Astrocyte of the hippocampus (primary cell): ENCODE measurements at regions not wholly inside any gene's neighbourhood (a gene's known extent, or its start where the extent isn't known, plus 50 kb on each side); places are given as distances from the start of the nearest gene placed in this dataset.
A peak's percentile ranks its signal among the peaks of the same experiment; 100 is the strongest.
"Not testable (repeated sequence)": the region's sequence is repeated elsewhere in the genome, so short reads cannot be mapped to it uniquely, and the experiment has no call there.

Source experiments
- DNase-seq: peaks from one replicate; pipeline ENCODE4 v3.0.0; 2011; ENCODE audit warnings: low read depth, low spot score

GRCh38 chr6:112459758-112460304 is 112.7 kb downstream of the RFPL4B start:
- DNase-seq, result no peak

- no peak for DNase-seq
Measured at GRCh38 chr6:112464901-112465665, 118.0 kb downstream of the RFPL4B start.

- DNase-seq, result peak; percentile 52
Measured at GRCh38 chr6:112466373-112467151, 119.4 kb downstream of the RFPL4B start.

GRCh38 chr6:112468359-112468758 is 121.2 kb downstream of the RFPL4B start:
- peak; percentile 51 for DNase-seq

- DNase-seq, result no peak
Measured at GRCh38 chr6:112469306-112469705, 122.2 kb downstream of the RFPL4B start.

- no peak for DNase-seq
Measured at GRCh38 chr6:112470376-112470775, 123.2 kb downstream of the RFPL4B start.

GRCh38 chr6:112470950-112471349 is 123.8 kb downstream of the RFPL4B start:
- no peak for DNase-seq

GRCh38 chr6:112475083-112475482 is 128.0 kb downstream of the RFPL4B start:
- peak; percentile 35 for DNase-seq

- no peak for DNase-seq
Measured at GRCh38 chr6:112477125-112477524, 130.0 kb downstream of the RFPL4B start.

- DNase-seq, result no peak
Measured at GRCh38 chr6:112478036-112478435, 130.9 kb downstream of the RFPL4B start.

GRCh38 chr6:112479975-112480374 is 132.8 kb downstream of the RFPL4B start:
- DNase-seq, result not testable (repeated sequence)

- DNase-seq, result peak; percentile 32
Measured at GRCh38 chr6:112480553-112480952, 133.4 kb downstream of the RFPL4B start.

GRCh38 chr6:112481211-112481610 is 134.1 kb downstream of the RFPL4B start:
- DNase-seq, result no peak

- no peak for DNase-seq
Measured at GRCh38 chr6:112482373-112482772, 135.2 kb downstream of the RFPL4B start.

- no peak for DNase-seq
Measured at GRCh38 chr6:112485120-112485826, 138.1 kb downstream of the RFPL4B start.

- DNase-seq, result no peak
Measured at GRCh38 chr6:112485827-112486212, 138.7 kb downstream of the RFPL4B start.

- DNase-seq, result no peak
Measured at GRCh38 chr6:112486454-112486853, 139.3 kb downstream of the RFPL4B start.

- no peak for DNase-seq
Measured at GRCh38 chr6:112488238-112488637, 141.1 kb downstream of the RFPL4B start.

- peak; percentile 77 for DNase-seq
Measured at GRCh38 chr6:112501705-112502104, 154.6 kb downstream of the RFPL4B start.

GRCh38 chr6:112502351-112503090 is 155.4 kb downstream of the RFPL4B start:
- peak; percentile 60 for DNase-seq

- peak; percentile 66 for DNase-seq
Measured at GRCh38 chr6:112503091-112503596, 156.0 kb downstream of the RFPL4B start.
